ENCODE measurements at regions not wholly inside any gene's neighbourhood (a gene's known extent, or its start where the extent isn't known, plus 50 kb on each side); places are given as distances from the start of the nearest gene placed in this dataset.

GRCh38 chr1:244311784-244312532, 139.8 kb downstream of the ADSS2 start:
- TF ChIP-seq, protein P1, sequence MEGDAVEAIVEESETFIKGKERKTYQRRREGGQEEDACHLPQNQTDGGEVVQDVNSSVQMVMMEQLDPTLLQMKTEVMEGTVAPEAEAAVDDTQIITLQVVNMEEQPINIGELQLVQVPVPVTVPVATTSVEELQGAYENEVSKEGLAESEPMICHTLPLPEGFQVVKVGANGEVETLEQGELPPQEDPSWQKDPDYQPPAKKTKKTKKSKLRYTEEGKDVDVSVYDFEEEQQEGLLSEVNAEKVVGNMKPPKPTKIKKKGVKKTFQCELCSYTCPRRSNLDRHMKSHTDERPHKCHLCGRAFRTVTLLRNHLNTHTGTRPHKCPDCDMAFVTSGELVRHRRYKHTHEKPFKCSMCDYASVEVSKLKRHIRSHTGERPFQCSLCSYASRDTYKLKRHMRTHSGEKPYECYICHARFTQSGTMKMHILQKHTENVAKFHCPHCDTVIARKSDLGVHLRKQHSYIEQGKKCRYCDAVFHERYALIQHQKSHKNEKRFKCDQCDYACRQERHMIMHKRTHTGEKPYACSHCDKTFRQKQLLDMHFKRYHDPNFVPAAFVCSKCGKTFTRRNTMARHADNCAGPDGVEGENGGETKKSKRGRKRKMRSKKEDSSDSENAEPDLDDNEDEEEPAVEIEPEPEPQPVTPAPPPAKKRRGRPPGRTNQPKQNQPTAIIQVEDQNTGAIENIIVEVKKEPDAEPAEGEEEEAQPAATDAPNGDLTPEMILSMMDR (IDR thresholded peaks at IDR 0.05), result no peak
- no peak for TF ChIP-seq POLR2AphosphoS5 (IDR thresholded peaks at IDR 0.05; ENCODE audit: low read depth, low read length)

Data from Panc1 (cell line).